Fibroblast of villous mesenchyme (primary cell): ENCODE measurements at regions not wholly inside any gene's neighbourhood (a gene's known extent, or its start where the extent isn't known, plus 50 kb on each side); places are given as distances from the start of the nearest gene placed in this dataset.
"Not testable (repeated sequence)": the region's sequence is repeated elsewhere in the genome, so short reads cannot be mapped to it uniquely, and the experiment has no call there.

ENCODE experiments used
- DNase-seq: peaks from one replicate; pipeline ENCODE4 v3.0.0-alpha.2; 2010; ENCODE audit warnings: low read depth
- H3K4me3 ChIP-seq: 2 replicates; pipeline ENCODE4 v1.5.1; 2011; ENCODE audit warnings: low read depth, mild to moderate bottlenecking, low read length
- CTCF ChIP-seq: IDR thresholded peaks from 2 replicates; pipeline ENCODE4 v1.5.1; 2012; ENCODE audit warnings: low read depth, mild to moderate bottlenecking, low read length; ENCODE audit not compliant: insufficient read depth

- peak; percentile 37 for TF ChIP-seq CTCF
- no peak overlapping the region for H3K4me3 ChIP-seq
- DNase-seq = peak; percentile 10
These were observed 148.1 kb upstream of the NRXN3 start for GRCh38 chr14:78022059-78022458.

- TF ChIP-seq CTCF = no peak
- DNase-seq = no peak
- no peak overlapping the region for H3K4me3 ChIP-seq
These were observed 147.1 kb upstream of the NRXN3 start for GRCh38 chr14:78023112-78023511.

- no peak overlapping the region for H3K4me3 ChIP-seq
- DNase-seq = no peak
- no peak for TF ChIP-seq CTCF
These were observed 141.7 kb upstream of the NRXN3 start for GRCh38 chr14:78028471-78028870.

- DNase-seq = no peak
- no peak overlapping the region for H3K4me3 ChIP-seq
- no peak for TF ChIP-seq CTCF
These were observed 140.4 kb upstream of the NRXN3 start for GRCh38 chr14:78029601-78030372.

GRCh38 chr14:78043349-78043748 lies 126.8 kb upstream of the NRXN3 start:
- DNase-seq = no peak
- H3K4me3 ChIP-seq = no peak overlapping the region
- no peak for TF ChIP-seq CTCF

GRCh38 chr14:78048120-78048519 lies 122.1 kb upstream of the NRXN3 start:
- no peak overlapping the region for H3K4me3 ChIP-seq
- no peak for TF ChIP-seq CTCF
- DNase-seq = no peak

GRCh38 chr14:78056890-78057289 lies 113.3 kb upstream of the NRXN3 start:
- DNase-seq, H3K4me3 ChIP-seq: not testable (repeated sequence)
